ENCODE measurements at regions not wholly inside any gene's neighbourhood (a gene's known extent, or its start where the extent isn't known, plus 50 kb on each side); places are given as distances from the start of the nearest gene placed in this dataset.

DNA sequence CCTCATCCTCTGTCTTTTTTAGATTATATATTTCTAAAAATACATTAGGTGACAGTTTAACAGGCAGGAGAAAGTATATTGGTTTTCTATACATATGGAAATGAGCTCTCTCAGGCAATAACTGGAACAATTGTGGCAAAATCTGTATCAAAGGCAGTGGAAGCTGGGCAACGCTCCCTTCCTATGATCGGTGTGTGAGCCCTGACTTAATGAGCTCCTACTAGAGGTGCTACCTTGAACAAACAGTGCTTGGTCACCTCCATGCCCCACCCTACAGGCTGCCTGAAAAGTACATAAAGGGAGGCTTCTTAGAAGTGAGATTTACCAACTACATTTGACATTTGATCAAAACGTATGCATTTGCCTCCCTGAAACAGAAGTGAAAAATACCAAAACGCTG, 185.3 kb downstream of the EFNB2 start:
- no peak for DNase-seq (ENCODE audit: low read depth)

DNA sequence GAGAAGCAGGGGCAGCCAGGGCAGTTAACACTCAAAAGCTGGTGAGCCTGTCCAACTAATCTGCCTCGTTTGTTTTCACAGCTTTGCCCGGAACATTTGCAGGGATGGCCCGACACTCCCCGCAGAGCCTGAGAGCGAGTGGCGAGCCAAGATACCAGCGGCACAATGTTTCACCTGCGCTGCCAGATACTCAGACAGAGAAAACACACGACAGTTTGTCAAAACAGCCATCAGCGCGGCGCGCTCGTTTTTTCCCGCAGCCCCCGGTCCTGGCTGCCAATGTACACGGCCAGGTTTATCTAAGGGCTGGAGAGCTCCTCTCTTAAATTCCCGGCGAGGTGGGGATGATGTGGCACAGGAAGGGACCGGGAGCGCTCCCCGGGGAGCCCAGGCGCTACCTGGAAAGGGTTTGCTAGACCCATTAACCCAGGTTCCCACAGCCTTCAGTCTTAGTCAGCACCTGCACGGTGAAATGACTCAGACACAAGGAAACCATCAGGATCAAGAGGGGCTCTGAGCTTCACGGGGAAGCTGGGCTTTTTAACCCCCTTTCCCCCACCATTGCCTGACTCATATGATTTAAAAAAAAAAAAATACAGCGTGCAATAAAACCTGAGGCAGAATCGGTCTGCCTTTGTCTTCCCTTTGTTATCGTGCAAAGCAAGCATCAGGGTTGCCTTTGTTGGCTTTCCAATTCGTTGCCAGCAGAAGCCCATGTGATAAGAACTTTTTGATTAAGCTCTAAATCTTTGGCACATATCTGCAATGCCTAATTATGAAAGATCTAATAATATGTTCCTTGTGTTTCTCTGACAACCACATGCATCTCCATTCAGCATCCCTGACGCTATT, 186.2 kb downstream of the EFNB2 start:
- DNase-seq (ENCODE audit: low read depth), result no peak

DNA sequence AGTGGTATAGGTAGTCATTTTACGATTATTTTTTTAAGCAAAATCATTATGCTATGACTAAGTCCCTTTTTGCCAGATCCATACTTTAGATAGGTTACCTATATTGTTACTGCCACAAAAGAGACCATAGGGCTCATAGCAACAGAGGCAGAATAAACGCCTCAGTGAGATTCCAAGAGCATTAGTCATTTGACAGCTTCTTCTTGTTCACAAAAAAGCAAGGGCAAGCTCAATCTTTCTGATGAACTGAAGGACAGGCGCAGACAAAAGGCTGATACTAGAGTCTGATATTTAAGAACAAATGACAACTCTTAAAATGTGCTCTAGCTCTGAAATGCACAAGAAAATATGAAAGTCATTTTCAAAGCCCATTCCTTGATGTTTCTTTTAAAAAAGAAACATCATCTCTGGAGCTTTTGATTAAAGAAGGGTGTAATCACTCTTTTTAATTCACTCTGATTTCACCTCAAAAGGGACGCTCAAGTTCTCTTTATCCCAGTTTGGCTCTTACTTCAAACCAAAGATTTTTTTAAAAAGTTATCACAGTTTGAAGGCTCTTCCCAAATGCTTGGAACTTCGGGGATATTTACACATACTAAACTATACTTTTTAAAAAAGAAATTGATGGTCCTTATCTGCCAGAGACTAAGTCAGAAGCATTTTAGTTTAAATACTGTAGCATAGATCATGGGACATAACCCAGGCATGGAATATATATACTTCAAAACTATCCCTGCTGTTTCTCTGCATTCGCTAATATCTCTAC, 187.2 kb downstream of the EFNB2 start:
- DNase-seq (ENCODE audit: low read depth), result no peak

DNA sequence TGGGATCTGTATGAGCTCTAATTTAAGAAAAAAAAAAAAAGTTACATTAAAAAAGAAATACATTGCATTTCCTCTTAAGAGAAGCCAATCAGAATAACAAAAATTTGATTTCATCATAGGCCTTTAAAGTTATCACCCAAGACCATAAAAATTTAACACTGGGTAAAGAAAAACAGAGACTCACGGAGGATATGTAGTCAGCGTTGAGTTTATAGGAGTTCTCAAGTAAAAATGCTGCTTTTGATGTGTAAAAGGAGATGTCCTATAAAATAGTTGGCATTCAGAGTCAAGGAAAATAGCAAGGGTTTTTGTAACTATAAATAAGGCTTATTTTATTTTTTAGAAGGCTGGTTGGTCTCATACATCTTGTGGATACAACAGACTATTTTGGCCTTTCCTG, 191.1 kb downstream of the EFNB2 start:
- DNase-seq (ENCODE audit: low read depth), result no peak

DNA sequence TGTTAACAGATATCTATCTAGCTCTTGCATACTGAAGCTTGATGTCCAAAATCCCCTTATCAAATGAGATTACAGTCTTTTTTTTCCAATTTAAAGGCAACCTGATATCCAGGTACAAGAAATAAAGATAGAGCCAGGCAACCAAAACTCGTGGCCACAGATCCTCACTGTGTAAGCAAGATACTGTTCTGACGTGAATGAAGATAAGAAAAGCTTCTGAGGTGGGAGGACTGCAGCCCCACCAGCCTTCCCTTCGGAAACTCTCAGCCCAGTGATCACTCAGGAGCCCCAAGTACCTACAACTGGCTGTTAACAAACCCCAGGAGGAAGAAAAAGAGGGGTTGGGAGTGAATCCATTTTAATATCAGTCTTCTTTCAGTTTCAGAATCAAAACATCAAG, 191.6 kb downstream of the EFNB2 start:
- no peak for DNase-seq (ENCODE audit: low read depth)

DNA sequence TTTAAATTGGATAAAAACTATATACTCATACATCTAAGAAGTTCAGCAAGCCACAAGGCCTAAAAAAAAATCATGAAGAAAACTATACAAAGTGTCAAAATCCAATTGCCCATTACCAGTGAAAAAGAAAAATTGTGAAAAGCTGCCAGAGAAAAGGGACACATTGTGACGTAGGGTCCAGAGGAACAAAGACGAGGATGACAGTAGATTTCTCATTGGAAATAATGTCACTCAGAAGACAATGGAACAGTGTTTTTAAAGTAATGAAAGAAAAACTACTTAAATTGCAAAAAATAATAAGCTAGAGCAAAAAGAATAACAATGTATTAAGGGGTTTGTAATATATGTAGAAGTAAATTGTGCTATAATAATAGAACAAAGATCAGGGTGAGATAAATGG, 195.2 kb downstream of the EFNB2 start:
- DNase-seq (ENCODE audit: low read depth), result no peak

DNA sequence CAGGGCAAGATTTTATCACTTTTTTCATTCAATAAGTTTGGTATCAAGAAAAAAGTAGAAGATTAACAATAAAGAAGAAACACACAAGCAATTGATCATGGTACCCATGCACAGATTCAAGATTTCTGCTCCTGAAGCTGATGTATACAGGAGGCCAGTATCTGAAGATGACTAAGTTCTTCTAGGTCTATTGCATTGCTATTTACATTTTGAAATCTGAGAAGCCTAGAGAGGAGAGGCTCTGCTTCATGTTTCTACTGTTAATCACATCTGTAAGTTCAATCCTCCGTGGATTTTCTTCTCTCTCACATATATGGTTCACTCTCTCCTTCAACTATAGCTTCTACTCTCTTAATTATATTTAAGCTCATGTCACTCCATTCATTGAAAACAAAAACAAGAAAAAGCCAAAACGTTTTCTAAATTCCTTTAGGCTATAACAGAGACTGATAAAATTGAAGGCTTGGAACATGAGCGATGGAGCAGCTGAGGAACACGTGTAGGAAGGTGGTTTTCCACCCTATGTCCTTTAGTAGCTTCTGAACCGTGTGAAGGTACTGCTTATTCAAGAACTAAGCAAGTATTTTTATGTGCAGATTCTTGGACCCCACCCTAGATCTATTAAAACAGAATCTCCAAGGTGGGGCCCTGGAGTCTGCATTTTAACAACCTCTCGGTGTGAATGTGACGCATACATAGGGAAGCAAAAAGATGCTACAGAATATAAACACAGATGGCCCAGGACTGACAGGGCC, 198.2 kb downstream of the EFNB2 start:
- no peak for DNase-seq (ENCODE audit: low read depth)

DNA sequence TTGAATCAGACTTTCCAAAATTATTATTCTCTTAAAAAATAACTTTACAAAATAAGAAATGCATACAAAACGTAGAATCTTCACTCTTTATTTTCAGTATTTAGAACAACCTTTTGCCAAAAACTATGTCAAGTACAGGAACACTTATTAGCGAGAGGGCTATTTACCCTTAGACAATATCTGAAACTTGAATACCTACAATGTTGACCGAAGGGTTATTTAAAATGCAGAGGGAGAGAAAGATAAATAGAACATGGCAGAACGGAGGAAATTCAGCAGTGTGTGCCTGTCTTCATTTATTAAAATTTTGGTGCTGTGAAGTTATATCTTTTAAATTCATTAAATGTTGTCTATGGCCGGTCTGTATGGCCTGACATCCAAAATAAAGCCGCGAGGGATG, 198.8 kb downstream of the EFNB2 start:
- DNase-seq (ENCODE audit: low read depth), result no peak

DNA sequence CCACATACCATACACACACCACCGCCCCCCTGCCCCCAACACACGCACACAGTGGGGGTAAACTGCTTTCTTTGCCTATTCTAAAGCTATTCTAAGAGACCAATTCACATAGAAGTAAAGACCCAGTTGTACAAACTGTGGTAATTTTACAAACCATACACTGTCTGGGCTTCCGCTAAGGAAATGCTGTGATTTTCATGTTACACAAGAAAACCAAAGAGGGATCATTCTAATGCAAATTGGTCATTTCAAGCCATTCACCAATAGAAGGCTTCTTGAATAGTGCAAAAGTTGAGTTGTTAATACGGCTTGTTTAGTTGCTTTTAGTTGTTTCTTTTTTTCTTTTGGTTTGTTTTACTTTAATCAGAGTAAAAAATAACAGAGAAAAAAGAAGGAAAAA, 202.8 kb downstream of the EFNB2 start:
- no peak for DNase-seq (ENCODE audit: low read depth)

DNA sequence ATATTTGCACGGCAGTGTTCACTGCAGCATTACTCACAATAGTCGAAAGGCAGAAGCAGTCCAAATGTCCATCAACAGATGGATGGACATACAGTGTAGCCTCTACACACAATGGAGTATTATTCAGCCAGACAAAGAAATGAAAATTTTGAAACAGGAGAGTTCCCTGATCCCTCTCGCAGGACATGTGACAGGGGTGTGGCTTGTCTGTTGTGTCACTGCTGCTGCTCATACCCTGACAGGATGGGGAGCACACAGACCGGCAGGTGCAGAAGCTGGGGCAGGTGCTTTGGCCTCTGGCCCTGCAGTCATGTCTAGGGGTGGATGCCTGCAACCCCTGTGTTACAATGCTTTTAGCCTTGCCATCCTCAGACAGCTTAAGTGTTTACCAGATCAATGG, 204.3 kb downstream of the EFNB2 start:
- no peak for DNase-seq (ENCODE audit: low read depth)

DNA sequence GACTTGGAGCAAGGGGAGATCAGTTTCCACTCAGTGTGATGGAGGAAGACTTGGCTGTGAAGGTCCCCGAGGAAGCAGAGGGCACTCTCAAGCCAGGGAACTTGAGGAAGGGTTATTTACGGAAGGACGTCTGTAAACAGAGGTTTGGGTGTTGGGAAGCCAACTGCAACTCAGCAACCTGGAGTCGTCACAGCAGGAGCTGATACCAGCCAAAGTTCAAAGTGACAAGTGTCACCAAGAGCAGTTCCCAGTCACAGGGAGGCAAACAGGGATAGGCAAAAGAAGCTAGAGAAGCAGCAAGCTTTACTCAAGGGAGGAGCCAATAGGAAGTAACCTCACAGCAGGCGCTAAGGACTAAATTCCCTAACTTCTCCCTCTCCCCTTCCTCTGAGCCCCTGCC, 205.5 kb downstream of the EFNB2 start:
- no peak for DNase-seq (ENCODE audit: low read depth)

DNA sequence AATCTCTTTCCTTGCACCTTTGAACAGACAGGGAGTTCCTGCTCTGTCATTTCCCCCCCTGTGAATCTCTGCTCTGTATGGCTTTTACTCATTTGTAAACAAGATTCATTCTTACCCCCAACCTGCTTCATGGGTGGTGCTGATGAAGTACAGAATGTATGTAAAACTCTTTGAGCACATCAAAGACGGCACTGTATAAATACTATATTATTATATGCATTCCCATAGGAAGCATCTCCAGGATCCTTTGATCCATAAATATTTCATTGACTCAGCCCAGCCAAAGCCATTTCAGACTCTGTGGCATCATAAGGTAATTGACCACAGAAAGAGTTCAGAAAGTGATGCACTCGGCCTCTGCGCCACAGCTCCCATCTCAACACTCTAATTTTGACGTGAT, 208.7 kb downstream of the EFNB2 start:
- no peak for DNase-seq (ENCODE audit: low read depth)

DNA sequence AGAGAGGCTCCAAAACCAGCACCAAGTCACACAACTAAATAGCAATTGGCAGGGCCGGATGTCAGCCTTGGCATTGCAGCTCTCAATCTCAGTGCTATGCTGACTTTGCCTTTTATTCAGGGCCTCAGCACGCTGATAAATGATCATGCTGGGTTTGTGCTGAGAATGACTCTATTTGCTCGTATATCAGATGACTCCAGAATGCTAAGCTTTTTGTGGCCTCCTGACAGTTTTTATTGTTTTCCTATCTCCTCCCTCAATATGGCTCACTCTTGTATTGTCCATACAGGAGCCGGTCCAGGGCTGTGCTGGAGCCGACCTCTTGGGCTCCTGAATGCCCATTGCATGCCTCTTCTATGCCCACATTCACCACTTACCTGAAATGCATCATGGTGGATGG, 211.0 kb downstream of the EFNB2 start:
- DNase-seq (ENCODE audit: low read depth), result no peak

DNA sequence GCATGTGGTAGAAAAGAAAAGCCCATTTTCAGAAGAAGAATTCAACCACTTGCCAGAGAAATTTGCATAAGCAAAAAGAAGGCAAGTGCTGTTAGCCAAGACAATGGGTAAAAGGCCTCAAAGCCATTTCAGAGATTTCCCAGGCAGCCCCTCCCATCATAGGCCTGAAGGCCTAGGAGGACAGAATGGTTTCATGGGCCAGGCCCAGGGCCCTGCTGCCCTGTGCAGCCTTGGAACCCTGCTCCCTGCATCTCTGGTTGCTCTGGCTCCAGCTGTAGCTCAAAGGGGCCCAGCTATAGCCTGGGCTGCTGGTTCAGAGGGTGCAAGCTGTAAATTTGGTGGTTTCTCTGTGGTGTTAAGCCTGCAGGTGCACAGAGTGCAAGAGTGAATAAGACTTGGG, 212.8 kb downstream of the EFNB2 start:
- no peak for DNase-seq (ENCODE audit: low read depth)

DNA sequence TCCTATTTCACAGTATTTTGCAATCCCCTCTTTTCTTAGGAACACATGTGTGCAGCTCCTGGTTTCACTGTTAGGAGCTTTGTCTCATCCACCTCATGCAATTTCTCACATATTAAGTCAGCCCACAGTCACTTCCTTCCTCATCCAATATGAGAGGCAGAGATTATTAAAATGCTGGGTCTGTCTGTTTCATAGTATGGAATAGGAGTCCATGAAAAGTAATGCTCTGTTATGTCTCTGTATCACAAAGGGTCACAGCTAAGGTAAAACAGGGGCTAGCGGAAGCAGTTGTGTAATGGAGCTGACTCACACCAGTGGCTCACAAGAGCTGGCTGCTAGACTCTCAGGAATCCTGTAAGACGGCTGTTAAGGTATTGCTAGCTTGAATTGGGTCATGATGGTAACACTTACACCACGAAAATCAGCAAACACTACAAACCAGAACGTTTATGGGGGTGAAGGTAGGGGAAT, 216.5 kb downstream of the EFNB2 start:
- DNase-seq (ENCODE audit: low read depth), result no peak

DNA sequence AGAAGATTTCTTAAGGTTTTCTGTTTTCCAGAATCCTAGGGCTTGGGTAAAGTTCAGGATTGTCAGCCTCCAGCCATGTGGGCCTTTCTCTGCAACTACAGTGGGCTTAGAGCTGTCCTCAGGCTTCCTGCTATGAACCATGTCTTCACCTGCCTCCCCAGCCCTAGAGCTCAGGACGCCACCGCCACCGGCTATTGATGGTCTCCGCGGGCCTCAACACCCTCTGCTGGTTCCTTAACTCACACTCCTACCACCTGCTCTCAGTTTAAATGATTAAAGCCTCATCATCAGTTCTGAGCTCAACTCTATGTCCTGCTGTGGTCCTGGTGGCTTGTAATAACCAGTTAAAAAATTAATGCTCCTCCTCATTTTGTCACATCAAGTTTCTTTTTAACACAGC, 221.0 kb downstream of the EFNB2 start:
- no peak for DNase-seq (ENCODE audit: low read depth)

DNA sequence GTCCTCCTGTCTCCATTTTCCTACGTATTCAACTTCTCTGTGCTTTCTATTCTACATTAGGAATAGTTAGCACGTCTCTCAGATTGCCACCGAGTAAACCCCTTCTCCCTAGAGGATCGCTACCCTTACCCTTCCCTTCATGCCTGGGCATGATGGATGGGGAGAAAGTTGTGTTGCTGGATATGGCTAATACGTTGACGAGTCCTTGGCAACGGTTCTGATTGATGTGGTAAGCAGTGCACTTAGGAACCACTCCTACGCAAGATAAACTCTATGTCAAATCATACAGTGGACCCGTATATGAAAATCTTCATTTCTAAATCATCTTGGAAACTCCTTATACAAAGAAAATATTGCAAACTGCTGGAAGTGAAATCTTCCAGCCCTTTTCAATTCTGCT, 224.5 kb downstream of the EFNB2 start:
- no peak for DNase-seq (ENCODE audit: low read depth)

DNA sequence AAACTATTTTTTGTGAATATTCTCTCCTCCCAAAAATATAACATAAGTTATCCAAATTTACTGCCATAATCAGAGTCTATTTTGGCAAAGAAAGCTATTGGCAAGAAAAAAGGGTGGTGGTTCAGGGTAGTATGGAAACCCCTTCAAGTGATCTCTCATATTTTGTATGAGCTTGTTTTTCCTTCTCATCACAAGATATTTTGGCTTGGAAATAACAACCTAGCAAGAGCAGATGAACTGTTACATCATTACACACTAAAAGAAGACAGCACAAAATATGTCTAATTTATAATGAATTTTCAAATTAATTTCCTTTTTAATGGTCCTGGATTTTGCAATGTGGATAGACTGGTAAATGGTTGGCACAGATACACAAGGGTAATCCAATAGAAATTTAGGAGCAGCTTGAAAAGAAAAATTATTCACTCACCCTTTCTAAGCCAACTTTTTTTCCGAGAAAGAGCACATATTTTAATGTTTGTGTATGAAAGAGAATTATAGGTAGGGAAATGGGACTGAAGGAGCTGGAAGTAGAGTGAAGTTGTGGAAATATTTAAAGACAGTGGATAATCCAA, 225.1 kb downstream of the EFNB2 start:
- DNase-seq (ENCODE audit: low read depth), result no peak

DNA sequence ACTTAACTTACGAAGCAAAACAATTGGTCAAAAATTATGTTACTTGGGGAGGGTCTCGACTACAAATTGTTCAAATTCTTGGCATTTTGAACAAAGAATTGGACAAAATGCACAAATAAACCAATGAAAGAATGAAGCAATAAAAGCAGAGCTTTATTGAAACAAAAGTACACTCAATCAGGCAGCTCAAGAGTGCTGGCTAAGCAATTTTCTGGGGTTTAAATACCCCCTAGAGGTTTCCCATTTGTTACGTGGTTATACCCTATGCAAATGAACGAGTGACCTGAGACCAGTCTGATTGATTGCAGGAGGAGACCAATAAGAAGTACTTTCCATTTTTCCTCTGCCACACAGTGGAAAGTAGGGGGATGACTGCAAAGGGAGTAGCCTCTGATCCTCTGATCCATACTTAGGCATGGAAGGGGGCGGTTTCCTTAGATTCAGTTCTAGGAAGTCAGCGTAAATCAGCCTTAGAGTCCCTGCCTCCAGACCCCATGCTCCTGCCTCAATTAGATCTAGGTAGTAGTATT, 228.6 kb downstream of the EFNB2 start:
- DNase-seq (ENCODE audit: low read depth), result no peak

DNA sequence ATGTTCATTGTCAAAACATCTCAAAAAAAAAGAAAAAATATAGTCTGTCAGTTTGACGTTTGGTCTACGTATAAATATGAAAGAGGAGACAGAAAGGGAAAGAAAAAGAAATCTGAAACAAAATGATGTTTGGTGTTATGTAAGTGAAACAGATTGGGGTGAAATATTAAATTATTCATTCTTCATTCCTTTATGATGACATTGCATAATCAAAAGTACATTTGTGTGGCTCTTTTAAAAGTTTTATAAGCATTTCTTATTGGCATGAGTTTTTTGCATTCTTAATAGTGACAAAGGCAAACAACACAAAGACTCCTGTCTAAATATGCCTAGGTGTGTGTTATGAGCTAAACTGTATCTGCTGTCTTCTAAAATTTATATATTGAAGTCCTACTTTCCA, 232.6 kb downstream of the EFNB2 start:
- DNase-seq (ENCODE audit: low read depth), result no peak

DNA sequence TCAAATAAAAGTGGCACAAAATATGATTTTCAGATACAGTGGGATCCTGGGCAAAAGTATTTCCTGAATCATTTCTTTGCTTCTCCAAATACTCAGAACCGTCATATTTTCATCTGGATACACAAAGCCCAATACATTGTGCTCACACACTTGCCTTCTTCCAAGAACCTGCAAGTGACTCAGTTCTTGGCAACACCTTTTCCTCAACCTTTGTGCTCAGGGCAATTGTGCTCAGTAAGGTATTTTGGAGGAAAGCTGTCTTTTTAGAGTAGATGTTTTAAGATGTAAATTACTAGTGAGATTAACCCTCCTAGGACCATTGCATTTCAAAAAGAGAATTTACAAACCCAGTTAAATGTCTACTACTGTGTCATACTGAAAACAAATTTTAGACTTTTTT, 233.5 kb downstream of the EFNB2 start:
- DNase-seq (ENCODE audit: low read depth), result no peak

DNA sequence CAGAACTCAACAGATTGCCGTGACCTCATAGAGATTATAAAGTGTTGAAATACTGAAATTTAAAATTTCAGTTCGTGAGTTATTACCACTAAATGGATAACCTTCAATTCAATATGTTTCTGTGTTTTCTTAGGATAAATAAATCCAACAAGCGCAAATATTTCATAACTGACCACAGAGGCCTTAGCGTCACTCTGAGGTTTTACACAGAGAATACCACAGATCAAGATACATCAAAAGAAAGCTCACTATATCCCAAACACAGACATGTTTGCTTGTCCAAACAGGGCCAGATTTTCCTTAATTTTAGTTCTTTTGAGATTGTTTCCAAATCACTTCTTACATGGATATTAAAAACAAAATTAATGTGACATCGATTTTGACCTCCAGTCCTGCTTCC, 235.8 kb downstream of the EFNB2 start:
- no peak for DNase-seq (ENCODE audit: low read depth)

Data from activated T-cell treated with anti-CD3 and anti-CD28 coated beads for 1 hour (primary cell).